G401.6 (cell line): ENCODE measurements at regions not wholly inside any gene's neighbourhood (a gene's known extent, or its start where the extent isn't known, plus 50 kb on each side); places are given as distances from the start of the nearest gene placed in this dataset.
"Not testable (repeated sequence)": the region's sequence is repeated elsewhere in the genome, so short reads cannot be mapped to it uniquely, and the experiment has no call there.

ENCODE experiments used
- FAIRE-seq: peaks from 2 replicates; lab custom pipeline; 2012; peaks lifted over from hg19 to GRCh38; lab: Jason Lieb, UNC

- no peak for FAIRE-seq
Measured at GRCh38 chr7:65800890-65801341, 72.0 kb upstream of the VKORC1L1 start.

GRCh38 chr7:65804887-65805286, 68.0 kb upstream of the VKORC1L1 start:
- FAIRE-seq = no peak

- FAIRE-seq = not testable (repeated sequence)
Measured at GRCh38 chr7:65807067-65807466, 65.8 kb upstream of the VKORC1L1 start.

GRCh38 chr7:65809259-65809981, 63.5 kb upstream of the VKORC1L1 start:
- FAIRE-seq = no peak

GRCh38 chr7:65809982-65810288, 62.9 kb upstream of the VKORC1L1 start:
- no peak for FAIRE-seq

GRCh38 chr7:65812281-65812680, 60.6 kb upstream of the VKORC1L1 start:
- no peak for FAIRE-seq

GRCh38 chr7:65814556-65815167, 58.2 kb upstream of the VKORC1L1 start:
- not testable (repeated sequence) for FAIRE-seq

GRCh38 chr7:65820287-65820950, 52.5 kb upstream of the VKORC1L1 start:
- FAIRE-seq = no peak
